IPS-18c (cell line): ENCODE measurements at regions not wholly inside any gene's neighbourhood (a gene's known extent, or its start where the extent isn't known, plus 50 kb on each side); places are given as distances from the start of the nearest gene placed in this dataset.
A peak's percentile ranks its signal among the peaks of the same experiment; 100 is the strongest.
"Not testable (repeated sequence)": the region's sequence is repeated elsewhere in the genome, so short reads cannot be mapped to it uniquely, and the experiment has no call there.

ENCODE experiments used
- H3K4me3 ChIP-seq: 2 replicates; pipeline ENCODE4 v1.7.0; 2013; ENCODE audit warnings: low read depth, mild to moderate bottlenecking, low read length, moderate library complexity; ENCODE audit not compliant: insufficient read depth
- H3K9me3 ChIP-seq: one replicate; pipeline ENCODE4 v1.6.1; 2013; ENCODE audit warnings: mild to moderate bottlenecking, low read length, moderate library complexity; ENCODE audit not compliant: control insufficient read depth, insufficient read depth

DNA sequence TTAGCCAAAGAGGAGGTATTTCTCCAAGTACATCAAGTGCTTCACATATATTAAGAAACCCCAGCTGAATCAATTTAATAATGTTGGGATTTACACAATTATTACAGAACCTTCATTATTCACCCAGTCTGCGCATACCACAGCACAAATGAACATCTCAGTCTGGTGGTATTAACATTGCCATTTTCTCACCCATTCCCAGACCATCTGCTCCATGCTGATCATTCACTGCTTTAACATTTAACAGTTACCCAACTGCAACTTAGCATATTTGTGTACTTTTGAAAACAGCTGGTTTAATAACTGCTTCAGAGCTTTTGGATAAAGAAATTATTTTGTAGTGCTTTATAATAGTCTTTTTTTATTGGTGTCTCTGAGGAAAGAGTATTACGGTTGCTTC is 1072.1 kb downstream of the NXPH1 start:
- Histone ChIP-seq H3K9me3 (no peaks in the 10 kb centered on the region), H3K4me3 (no peak overlapping the region)

DNA sequence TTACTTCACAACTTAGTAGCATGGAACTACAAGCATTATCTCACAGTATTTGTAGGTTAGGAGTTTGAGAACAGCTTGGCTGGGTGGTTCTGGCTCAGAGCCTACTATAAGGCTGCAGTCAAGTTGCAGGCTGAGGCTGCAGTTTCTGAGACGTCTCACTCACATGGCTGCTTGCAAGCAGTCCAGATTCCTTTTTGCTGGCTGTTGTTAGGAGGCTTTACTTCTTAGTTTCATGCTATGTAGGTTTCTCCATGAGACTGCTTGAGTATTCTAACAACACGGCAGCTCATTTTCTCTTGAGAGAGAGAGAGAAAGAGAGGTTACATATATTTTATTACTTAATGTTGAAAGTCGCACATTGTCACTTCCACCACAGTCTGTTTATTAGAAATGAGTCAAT is 1073.9 kb downstream of the NXPH1 start:
- Histone ChIP-seq H3K9me3 (no peaks in the 10 kb centered on the region), H3K4me3 (no peak overlapping the region)

DNA sequence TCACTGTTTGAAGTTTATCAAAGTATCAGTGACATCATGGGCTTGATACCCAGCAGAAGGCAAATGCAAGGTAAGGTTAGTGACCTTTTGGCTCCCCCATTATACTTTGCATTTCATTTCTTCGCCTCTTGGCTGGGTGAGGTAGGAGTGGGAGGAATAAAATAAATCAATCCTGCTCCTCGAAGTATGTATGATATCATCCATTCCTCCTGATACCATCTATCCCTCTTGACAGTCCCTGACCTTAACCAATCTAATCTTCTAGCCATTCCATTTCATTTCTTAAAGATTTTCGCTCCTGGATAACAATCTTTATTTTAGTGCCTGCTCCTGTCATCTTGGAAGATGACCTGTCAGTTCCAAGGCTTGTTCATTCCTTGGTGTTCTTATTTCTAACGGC is 1083.3 kb downstream of the NXPH1 start:
- no peaks in the 10 kb centered on the region for H3K9me3 ChIP-seq
- H3K4me3 ChIP-seq, result no peak overlapping the region

DNA sequence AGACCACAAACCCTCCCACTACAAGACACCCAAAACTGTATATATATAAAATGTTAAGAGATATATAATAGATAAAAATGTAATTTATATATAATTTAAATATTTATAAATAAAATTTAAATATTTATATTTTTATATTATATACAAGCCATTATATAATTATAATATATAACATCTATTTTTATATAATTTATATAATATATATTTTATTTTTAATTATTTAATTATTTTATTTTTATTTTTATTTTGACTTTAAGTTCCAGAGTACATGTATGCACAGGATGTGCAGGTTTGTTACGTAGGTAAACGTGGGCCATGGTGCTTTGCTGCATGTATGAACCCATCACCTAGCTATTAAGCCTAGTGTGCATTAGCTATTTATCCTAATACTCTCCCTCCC is 1090.2 kb downstream of the NXPH1 start:
- H3K4me3 ChIP-seq, result no peak overlapping the region
- H3K9me3 ChIP-seq, result no peaks in the 10 kb centered on the region

GRCh38 chr7:9552431-9552830 is 1119.0 kb downstream of the NXPH1 start:
- H3K4me3 ChIP-seq, H3K9me3 ChIP-seq: not testable (repeated sequence)

DNA sequence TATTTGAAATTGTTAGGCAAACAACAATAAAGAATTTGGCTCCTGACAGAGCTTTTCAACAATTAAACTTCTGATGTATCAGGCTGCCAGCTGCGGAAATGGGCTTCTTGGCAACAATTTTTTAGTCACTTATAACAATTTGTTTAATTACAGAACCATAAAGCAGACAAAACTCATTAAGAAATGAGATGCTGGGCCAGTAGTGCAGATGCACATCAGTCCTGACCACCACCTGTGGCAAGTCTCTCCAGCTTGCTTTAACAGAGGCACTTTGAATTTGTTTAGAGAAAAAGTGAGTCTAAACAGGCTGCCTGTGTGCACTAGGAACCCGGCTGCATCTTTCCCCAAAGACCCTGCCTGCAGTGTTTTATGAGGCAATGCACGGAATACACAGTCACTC is 1124.4 kb downstream of the NXPH1 start:
- Histone ChIP-seq H3K9me3 (no peaks in the 10 kb centered on the region), H3K4me3 (no peak overlapping the region)

DNA sequence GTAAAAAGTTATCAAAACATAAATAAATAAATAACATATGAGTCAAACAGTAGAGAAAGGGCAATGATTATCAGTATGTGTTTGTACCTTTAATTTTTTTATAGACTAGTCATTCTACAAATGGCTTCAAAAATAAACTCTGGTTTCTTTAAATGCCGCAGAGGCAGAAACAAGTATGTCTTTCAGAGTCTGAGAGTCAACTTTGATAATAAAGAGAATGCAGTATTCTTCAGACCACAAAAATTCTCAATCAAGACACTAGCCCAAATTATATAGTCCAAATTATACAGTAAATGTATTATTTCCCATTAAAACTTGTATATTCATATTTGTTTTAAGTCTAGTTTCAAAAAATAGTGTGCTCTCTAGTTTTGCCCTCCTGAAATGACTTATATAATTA is 1142.3 kb downstream of the NXPH1 start:
- no peak overlapping the region for H3K4me3 ChIP-seq
- H3K9me3 ChIP-seq, result no peaks in the 10 kb centered on the region

- H3K9me3 ChIP-seq, result no peaks in the 10 kb centered on the region
- H3K4me3 ChIP-seq, result no peak overlapping the region
Observed at GRCh38 chr7:9582824-9583223, 1149.4 kb downstream of the NXPH1 start.

GRCh38 chr7:9598411-9598810 is 1165.0 kb downstream of the NXPH1 start:
- no peak overlapping the region for H3K4me3 ChIP-seq
- H3K9me3 ChIP-seq, result no peaks in the 10 kb centered on the region

DNA sequence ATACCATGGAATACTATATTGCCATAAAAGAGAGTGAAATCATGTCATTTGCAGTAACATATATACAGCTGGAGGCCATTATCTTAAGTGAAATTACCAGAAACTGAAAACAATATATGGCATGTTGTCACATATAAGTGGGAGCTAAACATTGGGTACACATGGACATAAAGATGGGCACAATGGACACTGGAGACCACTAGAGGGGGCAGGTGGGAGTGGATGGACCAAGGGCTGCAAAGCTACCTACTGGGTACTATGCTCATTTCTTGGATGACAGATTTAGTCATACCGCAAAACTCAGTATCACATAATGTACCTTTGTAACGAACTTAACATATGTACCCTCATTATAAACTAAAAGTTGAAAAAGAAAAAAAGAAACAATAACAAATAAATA is 1167.6 kb downstream of the NXPH1 start:
- H3K4me3 ChIP-seq, result no peak overlapping the region
- no peaks in the 10 kb centered on the region for H3K9me3 ChIP-seq

DNA sequence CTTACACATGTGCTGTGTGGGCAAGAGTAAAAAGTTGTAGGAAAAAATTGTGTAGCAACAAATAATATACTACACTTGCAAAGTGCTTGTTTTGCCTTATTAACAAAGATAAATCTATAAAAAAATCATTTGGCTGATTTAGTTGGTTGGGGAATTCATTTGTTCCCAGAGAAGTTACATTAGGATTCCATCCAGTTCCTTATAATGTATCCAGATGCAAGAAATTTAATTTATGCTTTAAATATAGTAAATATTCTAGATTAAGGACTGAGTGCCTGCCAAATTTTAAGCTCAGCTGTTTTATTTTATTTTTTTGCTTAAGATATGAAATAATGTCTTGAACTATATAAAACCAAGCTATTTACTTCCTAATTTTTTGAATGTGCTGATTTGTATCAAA is 1169.9 kb downstream of the NXPH1 start:
- Histone ChIP-seq H3K9me3 (no peaks in the 10 kb centered on the region), H3K4me3 (no peak overlapping the region)

- Histone ChIP-seq H3K9me3 (no peaks in the 10 kb centered on the region), H3K4me3 (no peak overlapping the region)
Observed at GRCh38 chr7:9608560-9608959, 1175.2 kb downstream of the NXPH1 start.

- H3K9me3 ChIP-seq, H3K4me3 ChIP-seq: not testable (repeated sequence)
Observed at GRCh38 chr7:9620899-9621298, 1187.5 kb downstream of the NXPH1 start.

DNA sequence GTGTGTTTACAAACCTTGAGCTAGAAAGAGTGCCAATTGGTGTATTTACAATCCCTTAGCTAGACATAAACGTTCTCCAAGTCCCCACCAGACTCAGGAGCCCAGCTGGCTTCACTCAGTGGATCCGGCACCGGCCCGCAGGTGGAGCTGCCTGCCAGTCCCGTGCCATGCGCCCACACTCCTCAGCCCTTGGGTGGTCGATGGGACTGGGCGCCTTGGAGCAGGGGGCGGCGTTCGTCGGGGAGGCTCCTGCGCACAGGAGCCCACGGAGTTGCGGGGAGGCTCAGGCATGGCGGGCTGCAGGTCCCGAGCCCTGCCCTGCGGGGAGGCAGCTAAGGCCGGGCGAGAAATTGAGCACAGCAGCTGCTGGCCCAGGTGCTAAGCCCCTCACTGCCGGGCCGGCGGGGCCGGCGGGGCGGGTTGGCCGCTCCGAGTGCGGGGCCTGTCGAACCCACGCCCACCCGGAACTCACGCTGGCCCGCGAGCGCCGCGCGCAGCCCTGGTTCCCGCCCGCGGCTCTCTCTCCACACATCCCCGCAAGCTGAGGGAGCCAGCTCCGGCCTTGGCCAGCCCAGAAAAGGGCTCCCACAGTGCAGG is 1188.0 kb downstream of the NXPH1 start:
- peak overlapping the region; percentile 15; the same call in 1 of the 2 replicates for H3K4me3 ChIP-seq
- not testable (repeated sequence) for H3K9me3 ChIP-seq

- peak overlapping the region; percentile 15; the same call in 1 of the 2 replicates for H3K4me3 ChIP-seq
- no peaks in the 10 kb centered on the region for H3K9me3 ChIP-seq
Observed at GRCh38 chr7:9621927-9622326, 1188.5 kb downstream of the NXPH1 start.

- Histone ChIP-seq H3K9me3 (no peaks in the 10 kb centered on the region), H3K4me3 (no peak overlapping the region)
Observed at GRCh38 chr7:9625953-9626352, 1192.5 kb downstream of the NXPH1 start.

DNA sequence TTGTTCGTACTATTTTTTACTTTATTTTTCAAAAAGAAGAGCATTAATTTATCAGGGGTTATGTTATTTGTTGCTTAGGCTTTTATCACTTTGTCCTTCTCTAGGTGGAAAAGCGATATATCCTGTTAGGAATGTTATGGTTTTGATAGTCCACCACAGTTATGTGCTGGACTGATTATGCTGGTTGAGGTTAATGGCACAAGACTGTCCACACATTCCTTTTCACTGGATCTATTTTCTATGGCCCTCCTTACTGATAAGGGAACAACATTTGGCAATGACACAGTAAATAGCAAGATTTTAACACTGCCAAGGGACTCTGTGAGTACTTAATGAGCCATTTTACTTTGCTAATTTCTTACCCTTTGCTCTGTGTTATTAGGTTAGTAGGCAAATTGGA is 1212.3 kb downstream of the NXPH1 start:
- H3K4me3 ChIP-seq, result no peak overlapping the region

GRCh38 chr7:9657257-9657656 is 1223.8 kb downstream of the NXPH1 start:
- Histone ChIP-seq H3K4me3 (no peak overlapping the region), H3K9me3 (no peaks in the 10 kb centered on the region)

More for the DNA sequence above, 1212.3 kb downstream of the NXPH1 start:
- no peaks in the 10 kb centered on the region for H3K9me3 ChIP-seq
